GM23338 (cell line): ENCODE measurements at regions not wholly inside any gene's neighbourhood (a gene's known extent, or its start where the extent isn't known, plus 50 kb on each side); places are given as distances from the start of the nearest gene placed in this dataset.

ENCODE experiments used
- CREB1 ChIP-seq: fragments of 250-450 bp; sonication (Bioruptor Pico); IDR thresholded peaks from 2 replicates; pipeline ENCODE4 v1.5.0; 2020; ENCODE audit warnings: low read depth, mild to moderate bottlenecking, moderate library complexity
- CTCF ChIP-seq, 2 experiments: fragments of 200-600 bp in 1 of 2; sonication (generic) in 1 of 2; conservative IDR thresholded peaks; 2 replicates each; pipeline versions ENCODE4 v1.5.1 to v1.6.1; 2016 to 2017; ENCODE audit warnings: antibody characterized with exemption in 2 of 2, low read depth in 2 of 2, mild to moderate bottlenecking in 2 of 2, moderate library complexity in 1 of 2
- ETS1 ChIP-seq: IDR thresholded peaks from 2 replicates; pipeline ENCODE4 v1.6.1; 2016; ENCODE audit warnings: antibody characterized with exemption
- EZH2 ChIP-seq: fragments of 200-600 bp; sonication (generic); IDR thresholded peaks from one replicate; pipeline ENCODE4 v1.8.0; 2017; ENCODE audit warnings: antibody characterized with exemption, mild to moderate bottlenecking, low read depth; ENCODE audit not compliant: unreplicated experiment
- EZH2phosphoT487 ChIP-seq: fragments of 200-600 bp; sonication (generic); IDR thresholded peaks from one replicate; pipeline ENCODE4 v1.8.1; 2018; ENCODE audit warnings: antibody characterized with exemption; ENCODE audit not compliant: unreplicated experiment
- JUNB ChIP-seq: IDR thresholded peaks from one replicate; pipeline ENCODE4 v1.6.1; 2016; ENCODE audit warnings: antibody characterized with exemption; ENCODE audit not compliant: unreplicated experiment
- NANOG ChIP-seq: IDR thresholded peaks from 2 replicates; pipeline ENCODE4 v1.6.1; 2016; ENCODE audit warnings: antibody characterized with exemption, borderline replicate concordance
- POLR2AphosphoS5 ChIP-seq: IDR thresholded peaks from 2 replicates; pipeline ENCODE4 v1.6.1; 2016; ENCODE audit warnings: antibody characterized with exemption, low read depth
- REST ChIP-seq: IDR thresholded peaks from one replicate; pipeline ENCODE4 v1.6.1; 2018; ENCODE audit warnings: antibody characterized with exemption; ENCODE audit not compliant: unreplicated experiment
- STAT1 ChIP-seq: IDR thresholded peaks from one replicate; pipeline ENCODE4 v1.6.1; 2016; ENCODE audit warnings: antibody characterized with exemption; ENCODE audit not compliant: unreplicated experiment
- ZNF331 ChIP-seq: fragments of 250-450 bp; sonication (Bioruptor Pico); IDR thresholded peaks from 2 replicates; pipeline ENCODE4 v1.5.0; 2020; ENCODE audit warnings: low read depth, mild to moderate bottlenecking, moderate library complexity
- ZNF462 ChIP-seq: fragments of 250-450 bp; sonication (Bioruptor Pico); IDR thresholded peaks from 2 replicates; pipeline ENCODE4 v1.5.0; 2020; ENCODE audit warnings: mild to moderate bottlenecking, moderate library complexity

- TF ChIP-seq CTCF (conservative IDR thresholded peaks at IDR 0.05; ENCODE audit: low read depth in 2 of 2), result no peak
- no peak for TF ChIP-seq EZH2
- TF ChIP-seq EZH2phosphoT487, result no peak
- TF ChIP-seq POLR2AphosphoS5, result no peak
- TF ChIP-seq ZNF331 (CRISPR knock-in tag), result no peak
- no peak for TF ChIP-seq CREB1 (CRISPR knock-in tag)
- no peak for TF ChIP-seq REST
- TF ChIP-seq JUNB, result no peak
- TF ChIP-seq ETS1, result no peak
- TF ChIP-seq STAT1, result no peak
- no peak for TF ChIP-seq ZNF462 (CRISPR knock-in tag)
- no peak for TF ChIP-seq NANOG
Observed at GRCh38 chr5:8241558-8241957, 372.6 kb downstream of the MTRR start.
